Ovary (tissue), 3 donors: ENCODE measurements at regions not wholly inside any gene's neighbourhood (a gene's known extent, or its start where the extent isn't known, plus 50 kb on each side); places are given as distances from the start of the nearest gene placed in this dataset.

ENCODE experiments used
- CTCF ChIP-seq, 3 donors: fragments of 450-650 bp in 2 of 3; fragments of 200-600 bp in 1 of 3; IDR thresholded peaks; one replicate each; pipeline versions ENCODE4 v1.5.1 to v1.8.0; 2016 to 2022; ENCODE audit warnings: antibody characterized with exemption in 3 of 3, mild to moderate bottlenecking in 1 of 3
- EP300 ChIP-seq: sonication (generic); formaldehyde crosslinking; IDR thresholded peaks from one replicate; pipeline ENCODE4 v1.6.1; 2017; ENCODE audit warnings: antibody characterized with exemption
- donor health status: DM: no; HTN: no; CAD: no.

- no peak for TF ChIP-seq CTCF (IDR thresholded peaks at IDR 0.05)
- TF ChIP-seq EP300 = no peak
These were observed 56.6 kb upstream of the ATXN7L3B start for GRCh38 chr12:74481078-74481477.
